Common myeloid progenitor, CD34-positive (primary cell): ENCODE measurements at regions not wholly inside any gene's neighbourhood (a gene's known extent, or its start where the extent isn't known, plus 50 kb on each side); places are given as distances from the start of the nearest gene placed in this dataset.
A peak's percentile ranks its signal among the peaks of the same experiment; 100 is the strongest.

Experiments used
- CTCF ChIA-PET: fragments of 350-600 bp; sonication (Branson Sonifier 250); formaldehyde crosslinking; loops from one replicate; lab custom pipeline; 2021; ENCODE audit warnings: antibody characterized with exemption; lab: Charles Lee
- POLR2A ChIA-PET: fragments of 350-600 bp; sonication (Branson Sonifier 250); formaldehyde crosslinking; loops from one replicate; lab custom pipeline; 2021; ENCODE audit warnings: antibody characterized with exemption; lab: Charles Lee
- DNase-seq, 3 donors: peaks; one replicate each; pipeline versions ENCODE4 v3.0.0 to v3.0.0-alpha.2; 2013
- H3K27ac ChIP-seq, 2 experiments: 1 replicate in 1 of 2; 2 replicates in 1 of 2; pipeline ENCODE4 v1.7.0; 2013; ENCODE audit warnings: inconsistent platforms in 2 of 2, low read length in 2 of 2, mild to moderate bottlenecking in 2 of 2, low read depth in 1 of 2, moderate library complexity in 1 of 2; ENCODE audit not compliant: severe bottlenecking in 2 of 2, insufficient read depth in 1 of 2, poor library complexity in 1 of 2
- H3K27me3 ChIP-seq, 5 experiments: replicated peaks in 2 of 5; 1 replicate in 3 of 5; 2 replicates in 2 of 5; pipeline versions ENCODE4 v1.6.1 to v1.7.0; 2013; ENCODE audit warnings: low read length in 4 of 5, mild to moderate bottlenecking in 2 of 5, moderate library complexity in 2 of 5, inconsistent platforms in 1 of 5; ENCODE audit not compliant: insufficient read depth in 5 of 5, control insufficient read depth in 4 of 5
- H3K36me3 ChIP-seq, 4 experiments: 1 replicate in 2 of 4; 2 replicates in 2 of 4; pipeline versions ENCODE4 v1.6.1 to v1.7.0; 2013; ENCODE audit warnings: low read length in 3 of 4, control low read depth in 1 of 4, mild to moderate bottlenecking in 1 of 4; ENCODE audit not compliant: control insufficient read depth in 4 of 4, insufficient read depth in 4 of 4
- H3K4me1 ChIP-seq, 4 experiments: 1 replicate in 3 of 4; 2 replicates in 1 of 4; pipeline versions ENCODE4 v1.6.1 to v1.7.1; 2013; ENCODE audit warnings: low read length in 3 of 4, mild to moderate bottlenecking in 3 of 4, control low read depth in 1 of 4, inconsistent platforms in 1 of 4, moderate library complexity in 1 of 4; ENCODE audit not compliant: control insufficient read depth in 4 of 4, insufficient read depth in 4 of 4; ENCODE audit errors: control extremely low read depth in 1 of 4
- H3K4me3 ChIP-seq, 7 experiments: 1 replicate in 4 of 7; 2 replicates in 3 of 7; pipeline versions ENCODE4 v1.5.1 to v1.7.0; 2013; ENCODE audit warnings: mild to moderate bottlenecking in 7 of 7, low read length in 6 of 7, moderate library complexity in 6 of 7, inconsistent platforms in 2 of 7, low read depth in 2 of 7, control low read depth in 1 of 7; ENCODE audit not compliant: insufficient read depth in 4 of 7, control insufficient read depth in 1 of 7; ENCODE audit errors: extremely low read depth in 1 of 7
- H3K9me3 ChIP-seq, 5 experiments: 1 replicate in 4 of 5; 2 replicates in 1 of 5; pipeline versions ENCODE4 v1.6.1 to v1.7.1; 2013; ENCODE audit warnings: low read length in 4 of 5, mild to moderate bottlenecking in 2 of 5, inconsistent platforms in 1 of 5, low read depth in 1 of 5, moderate library complexity in 1 of 5; ENCODE audit not compliant: control insufficient read depth in 4 of 5, insufficient read depth in 2 of 5; ENCODE audit errors: control extremely low read depth in 1 of 5
- WGBS: methylation state at CpG from one replicate; pipeline ENCODE4 v1.1.5; 2013; ENCODE audit not compliant: insufficient coverage; 5-methylcytosine and 5-hydroxymethylcytosine counted together

- Histone ChIP-seq H3K4me3 (no peak overlapping the region), H3K36me3 (no peaks in the 10 kb centered on the region), H3K27me3 (peaks cover 0 to 4% (median 2%) of the 10 kb centered on the region in 5 experiments), H3K27ac (no peak overlapping the region), H3K4me1 (no peaks in the 10 kb centered on the region), H3K9me3 (no peaks in the 10 kb centered on the region)
- CTCF ChIA-PET, result no interaction called here
- POLR2A ChIA-PET, result no interaction called here
- no peak for DNase-seq
- 100% methylated on average over 1 of the region's 5 CpGs for WGBS
Observed at GRCh38 chr9:87307848-87308247, 189.8 kb upstream of the DAPK1 start.

- Histone ChIP-seq H3K27ac (no peak overlapping the region), H3K4me1 (no peaks in the 10 kb centered on the region), H3K36me3 (no peaks in the 10 kb centered on the region), H3K9me3 (no peaks in the 10 kb centered on the region), H3K4me3 (no peak overlapping the region), H3K27me3 (peaks cover 0 to 3% (median 0%) of the 10 kb centered on the region in 5 experiments)
- 35% methylated on average over 3 of the region's 6 CpGs for WGBS
- peak in 2 of 3 donors; percentile 25 to 55 for DNase-seq
- ChIA-PET POLR2A (no interaction called here), CTCF (interaction anchor here (0.6 kb wide), 1 partner anchor 11 kb away, joined by 3 read pairs; no protein-coding TSS in a partner anchor)
Observed at GRCh38 chr9:87309236-87309635, 188.4 kb upstream of the DAPK1 start.

GRCh38 chr9:87310827-87311523 is 186.7 kb upstream of the DAPK1 start:
- DNase-seq, result no peak
- POLR2A ChIA-PET, result interaction anchor here (0.6 kb wide), 1 partner anchor 92 kb away, joined by 4 read pairs; no protein-coding TSS in a partner anchor
- CTCF ChIA-PET, result no interaction called here
- Histone ChIP-seq H3K4me1 (no peaks in the 10 kb centered on the region), H3K27ac (no peak overlapping the region), H3K36me3 (no peaks in the 10 kb centered on the region), H3K9me3 (no peaks in the 10 kb centered on the region), H3K27me3 (no peaks in the 10 kb centered on the region), H3K4me3 (no peak overlapping the region)
- WGBS, result 100% methylated on average over 1 of the region's 4 CpGs

- H3K27me3 ChIP-seq, result peaks cover 0 to 3% (median 0%) of the 10 kb centered on the region in 5 experiments
- H3K4me1 ChIP-seq, result no peaks in the 10 kb centered on the region
- ChIA-PET CTCF (interaction anchor here (1.3 to 1.4 kb wide), 2 partner anchors 13 to 885 kb away, joined by 4 to 5 read pairs; no protein-coding TSS in a partner anchor), POLR2A (no interaction called here)
- H3K4me3 ChIP-seq, result no peak overlapping the region
- no peak for DNase-seq
- H3K36me3 ChIP-seq, result no peaks in the 10 kb centered on the region
- no peak overlapping the region for H3K27ac ChIP-seq
- no peaks in the 10 kb centered on the region for H3K9me3 ChIP-seq
Observed at GRCh38 chr9:87319656-87320055, 178.0 kb upstream of the DAPK1 start.

- WGBS, result no CpG with 5 or more reads among the region's 2 CpGs
- ChIA-PET POLR2A (no interaction called here), CTCF (interaction anchor here (1.4 to 6.7 kb wide), 2 partner anchors 12 to 834 kb away, joined by 5 to 46 read pairs; no protein-coding TSS in a partner anchor)
- H3K27me3 ChIP-seq, result peaks cover 0 to 3% (median 0%) of the 10 kb centered on the region in 5 experiments
- DNase-seq, result no peak
- no peaks in the 10 kb centered on the region for H3K36me3 ChIP-seq
- H3K4me3 ChIP-seq, result no peak overlapping the region
- H3K9me3 ChIP-seq, result no peaks in the 10 kb centered on the region
- no peak overlapping the region for H3K27ac ChIP-seq
- H3K4me1 ChIP-seq, result no peaks in the 10 kb centered on the region
Observed at GRCh38 chr9:87320146-87320884, 177.4 kb upstream of the DAPK1 start.

GRCh38 chr9:87322840-87323635 is 174.6 kb upstream of the DAPK1 start:
- H3K4me1 ChIP-seq, result no peaks in the 10 kb centered on the region
- H3K27me3 ChIP-seq, result peaks cover 0 to 7% (median 0%) of the 10 kb centered on the region in 5 experiments
- POLR2A ChIA-PET, result no interaction called here
- H3K27ac ChIP-seq, result no peak overlapping the region
- H3K9me3 ChIP-seq, result no peaks in the 10 kb centered on the region
- DNase-seq, result no peak
- WGBS, result 72% methylated on average over 2 of the region's 5 CpGs
- CTCF ChIA-PET, result interaction anchor here (0.6 to 6.7 kb wide), 6 partner anchors 140 to 908 kb away, joined by 3 to 46 read pairs (median 4); no protein-coding TSS in a partner anchor
- no peak overlapping the region for H3K4me3 ChIP-seq
- H3K36me3 ChIP-seq, result no peaks in the 10 kb centered on the region
